ENCODE measurements at regions not wholly inside any gene's neighbourhood (a gene's known extent, or its start where the extent isn't known, plus 50 kb on each side); places are given as distances from the start of the nearest gene placed in this dataset.

GRCh38 chr13:66137384-66137783 lies 1092.8 kb downstream of the PCDH9 start:
- H3K27ac ChIP-seq, result no peak overlapping the region
- H3K4me1 ChIP-seq, result peaks cover 9% of the 10 kb centered on the region
- ATAC-seq (no peak), DNase-seq (no peak)
- intact Hi-C loops (cut with DNase I), result no loop called here
- H3K9me3 ChIP-seq, result no peaks in the 10 kb centered on the region
- H3K36me3 ChIP-seq (replicated peaks in 1 of 2; ENCODE audit: insufficient read depth in 1 of 2, low read depth in 2 of 2), result no peaks in the 10 kb centered on the region
- no peak for TF ChIP-seq CTCF (IDR thresholded peaks at IDR 0.05)
- no peak overlapping the region for H3K4me3 ChIP-seq
- no peaks in the 10 kb centered on the region for H3K27me3 ChIP-seq

DNA sequence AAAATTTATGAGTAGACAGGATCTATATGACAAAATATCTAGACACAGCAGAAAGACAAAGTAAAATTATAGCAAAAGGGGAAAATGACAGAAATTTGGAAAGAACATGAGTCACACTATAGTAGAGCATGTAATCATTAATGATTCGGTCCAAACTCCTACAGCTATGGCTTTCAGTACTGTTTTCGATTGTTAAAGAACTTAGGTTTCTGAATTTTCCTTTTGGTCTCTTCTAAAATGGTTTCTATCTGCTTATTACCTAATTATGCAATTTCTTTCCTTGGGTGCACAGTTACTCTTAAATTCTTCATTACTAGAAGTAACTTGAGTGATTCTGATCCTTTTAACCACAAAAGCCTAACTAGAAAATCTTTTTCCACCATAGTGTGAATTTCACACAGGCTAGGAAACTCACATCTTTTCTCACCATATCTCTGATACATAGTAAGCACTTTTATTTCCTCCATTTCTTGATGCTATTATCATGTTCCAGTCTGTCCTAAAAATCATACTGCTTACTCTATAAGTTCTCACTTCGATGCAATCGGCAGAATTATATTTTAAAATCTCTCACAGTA lies 1101.4 kb downstream of the PCDH9 start:
- Histone ChIP-seq H3K27me3 (no peaks in the 10 kb centered on the region), H3K36me3 (replicated peaks in 1 of 2; ENCODE audit: insufficient read depth in 1 of 2, low read depth in 2 of 2) (no peaks in the 10 kb centered on the region), H3K27ac (no peak overlapping the region), H3K4me3 (no peak overlapping the region), H3K9me3 (no peaks in the 10 kb centered on the region), H3K4me1 (no peaks in the 10 kb centered on the region)
- DNase-seq (no peak), ATAC-seq (no peak)
- TF ChIP-seq CTCF (IDR thresholded peaks at IDR 0.05) (no peak), POLR2A (IDR thresholded peaks at IDR 0.05) (no peak)
- intact Hi-C loops (cut with DNase I), result no loop called here
- 78 to 86% methylated on average over 4 of the region's 4 CpGs for WGBS, 2 donors

DNA sequence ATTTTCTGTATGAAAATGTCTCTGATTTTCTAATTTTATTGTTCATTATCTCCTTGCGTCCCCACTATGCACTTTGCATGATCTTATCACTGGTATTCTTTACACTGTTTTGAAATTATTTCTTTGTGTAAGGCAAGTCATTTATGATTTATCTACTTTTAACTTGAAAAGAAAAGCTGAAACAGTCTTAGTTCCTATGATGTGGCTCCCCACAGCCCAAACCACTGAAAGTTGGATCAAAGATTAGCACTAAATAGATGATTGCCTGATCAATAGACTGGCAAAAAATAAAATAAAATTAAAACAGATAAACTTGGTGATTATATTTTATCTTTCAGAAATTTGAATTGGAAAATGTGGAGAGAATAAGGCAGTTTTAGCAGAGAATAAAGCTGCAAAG lies 1101.9 kb downstream of the PCDH9 start:
- H3K9me3 ChIP-seq, result no peaks in the 10 kb centered on the region
- no peak overlapping the region for H3K27ac ChIP-seq
- 70 to 74% methylated on average over 1 of the region's 1 CpG for WGBS, 2 donors
- TF ChIP-seq CTCF (IDR thresholded peaks at IDR 0.05) (no peak), POLR2A (IDR thresholded peaks at IDR 0.05) (no peak)
- H3K36me3 ChIP-seq (replicated peaks in 1 of 2; ENCODE audit: insufficient read depth in 1 of 2, low read depth in 2 of 2), result no peaks in the 10 kb centered on the region
- intact Hi-C loops (cut with DNase I), result no loop called here
- no peak overlapping the region for H3K4me3 ChIP-seq
- ATAC-seq (no peak), DNase-seq (no peak)
- no peaks in the 10 kb centered on the region for H3K27me3 ChIP-seq
- no peaks in the 10 kb centered on the region for H3K4me1 ChIP-seq

DNA sequence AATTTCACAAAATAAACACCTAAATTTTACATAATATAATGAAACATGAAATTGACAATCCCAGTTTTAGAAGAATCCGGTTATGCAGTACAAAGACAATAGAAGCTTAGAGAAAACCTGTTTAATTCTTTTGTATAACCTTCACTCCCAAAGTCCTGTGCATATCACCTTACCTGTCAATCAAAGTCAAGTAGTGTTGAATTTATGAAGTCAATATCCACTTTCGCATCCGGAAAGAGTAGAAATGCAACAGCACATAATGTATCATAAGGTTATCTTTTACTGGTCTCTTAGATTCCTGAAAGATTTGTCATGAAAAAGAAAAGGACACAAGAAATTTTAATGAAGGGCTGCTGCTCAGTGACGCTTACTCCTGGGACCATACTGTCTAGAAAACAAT lies 1112.6 kb downstream of the PCDH9 start:
- no peaks in the 10 kb centered on the region for H3K9me3 ChIP-seq
- TF ChIP-seq POLR2A (IDR thresholded peaks at IDR 0.05), result no peak
- TF ChIP-seq CTCF (IDR thresholded peaks at IDR 0.05), result no peak
- H3K27ac ChIP-seq, result no peak overlapping the region
- no peak overlapping the region for H3K4me3 ChIP-seq
- no peaks in the 10 kb centered on the region for H3K4me1 ChIP-seq
- 50 to 51% methylated on average over 4 of the region's 4 CpGs for WGBS, 2 donors
- ATAC-seq, result no peak
- H3K27me3 ChIP-seq, result no peaks in the 10 kb centered on the region
- intact Hi-C loops (cut with DNase I), result no loop called here
- no peaks in the 10 kb centered on the region for H3K36me3 ChIP-seq (replicated peaks in 1 of 2; ENCODE audit: insufficient read depth in 1 of 2, low read depth in 2 of 2)
- DNase-seq, result no peak

DNA sequence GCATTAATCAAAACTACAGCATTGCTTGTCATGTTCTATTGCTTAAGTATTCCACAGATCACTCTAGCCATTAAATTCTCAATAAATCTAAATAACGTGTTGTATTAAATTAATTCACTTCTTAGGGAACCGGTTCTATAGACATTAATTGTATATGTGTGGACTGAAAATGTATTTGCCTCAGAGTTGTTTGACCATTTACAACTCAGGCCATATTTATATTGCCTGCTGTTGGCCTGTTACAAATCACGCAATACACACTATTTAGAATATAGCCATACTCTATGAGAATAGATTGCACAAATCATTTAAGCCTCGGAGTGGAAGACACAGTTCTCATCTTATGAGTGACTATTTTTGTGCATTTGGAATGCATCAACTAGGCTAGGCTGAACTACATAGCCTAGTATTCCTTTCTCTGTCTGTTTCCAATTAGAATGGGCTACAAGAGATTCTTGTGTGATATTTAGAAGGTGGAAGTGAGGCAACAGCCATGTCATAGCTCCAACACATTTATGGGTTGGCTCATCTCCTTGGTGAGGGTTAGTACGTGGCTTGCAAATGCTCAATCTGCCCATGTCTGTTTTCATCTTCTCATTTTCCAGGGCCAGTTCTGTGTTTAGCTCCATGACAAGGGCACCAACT lies 1116.1 kb downstream of the PCDH9 start:
- 70 to 76% methylated on average over 5 of the region's 5 CpGs for WGBS, 2 donors
- Histone ChIP-seq H3K4me3 (no peak overlapping the region), H3K9me3 (no peaks in the 10 kb centered on the region), H3K27me3 (no peaks in the 10 kb centered on the region), H3K36me3 (replicated peaks in 1 of 2; ENCODE audit: insufficient read depth in 1 of 2, low read depth in 2 of 2) (no peaks in the 10 kb centered on the region), H3K27ac (no peak overlapping the region), H3K4me1 (no peaks in the 10 kb centered on the region)
- no peak for TF ChIP-seq CTCF (IDR thresholded peaks at IDR 0.05)
- TF ChIP-seq POLR2A (IDR thresholded peaks at IDR 0.05), result no peak
- ATAC-seq, result no peak
- intact Hi-C loops (cut with DNase I), result no loop called here
- DNase-seq, result no peak
